ENCODE measurements at regions not wholly inside any gene's neighbourhood (a gene's known extent, or its start where the extent isn't known, plus 50 kb on each side); places are given as distances from the start of the nearest gene placed in this dataset.

GRCh38 chr1:198902655-198903054 lies 263.8 kb downstream of the PTPRC start:
- no peak overlapping the region for H3K4me3 Mint-ChIP-seq
- H3K27me3 Mint-ChIP-seq, result no peaks in the 10 kb centered on the region
- DNase-seq (ENCODE audit: low spot score in 2 of 2) (no peak), ATAC-seq (ENCODE audit: low read depth) (no peak)
- no peak overlapping the region for H3K27ac Mint-ChIP-seq
- H3K9me3 Mint-ChIP-seq, result no peaks in the 10 kb centered on the region
- H3K4me1 Mint-ChIP-seq, result no peaks in the 10 kb centered on the region
- H3K36me3 Mint-ChIP-seq, result no peaks in the 10 kb centered on the region

- no peak overlapping the region for H3K4me3 Mint-ChIP-seq
- no peaks in the 10 kb centered on the region for H3K27me3 Mint-ChIP-seq
- no peak overlapping the region for H3K27ac Mint-ChIP-seq
- H3K36me3 Mint-ChIP-seq, result no peaks in the 10 kb centered on the region
- DNase-seq (ENCODE audit: low spot score in 2 of 2) (no peak), ATAC-seq (ENCODE audit: low read depth) (no peak)
- no peaks in the 10 kb centered on the region for H3K9me3 Mint-ChIP-seq
- H3K4me1 Mint-ChIP-seq, result no peaks in the 10 kb centered on the region
Observed at GRCh38 chr1:198903203-198903602, 264.4 kb downstream of the PTPRC start.

- no peak overlapping the region for H3K4me3 Mint-ChIP-seq
- ATAC-seq (ENCODE audit: low read depth) (no peak), DNase-seq (ENCODE audit: low spot score in 2 of 2) (no peak)
- H3K9me3 Mint-ChIP-seq, result no peaks in the 10 kb centered on the region
- no peak overlapping the region for H3K27ac Mint-ChIP-seq
- no peaks in the 10 kb centered on the region for H3K36me3 Mint-ChIP-seq
- no peaks in the 10 kb centered on the region for H3K27me3 Mint-ChIP-seq
- H3K4me1 Mint-ChIP-seq, result no peaks in the 10 kb centered on the region
Observed at GRCh38 chr1:198903621-198904020, 264.8 kb downstream of the PTPRC start.

GRCh38 chr1:198904321-198904720 lies 265.5 kb downstream of the PTPRC start:
- Mint-ChIP-seq H3K4me3 (no peak overlapping the region), H3K9me3 (no peaks in the 10 kb centered on the region), H3K27ac (no peak overlapping the region), H3K27me3 (no peaks in the 10 kb centered on the region), H3K36me3 (no peaks in the 10 kb centered on the region), H3K4me1 (no peaks in the 10 kb centered on the region)
- no peak for ATAC-seq (ENCODE audit: low read depth)
- DNase-seq (ENCODE audit: low spot score in 2 of 2), result no peak

- no peak for ATAC-seq (ENCODE audit: low read depth)
- no peak for DNase-seq (ENCODE audit: low spot score in 2 of 2)
- Mint-ChIP-seq H3K27ac (no peak overlapping the region), H3K4me1 (no peaks in the 10 kb centered on the region), H3K4me3 (no peak overlapping the region), H3K36me3 (no peaks in the 10 kb centered on the region), H3K9me3 (peaks cover 4% of the 10 kb centered on the region), H3K27me3 (peaks cover 2% of the 10 kb centered on the region)
Observed at GRCh38 chr1:198906739-198907422, 268.0 kb downstream of the PTPRC start.

GRCh38 chr1:198907423-198907746 lies 268.5 kb downstream of the PTPRC start:
- ATAC-seq (ENCODE audit: low read depth) (no peak), DNase-seq (ENCODE audit: low spot score in 2 of 2) (no peak)
- no peaks in the 10 kb centered on the region for H3K36me3 Mint-ChIP-seq
- peaks cover 5% of the 10 kb centered on the region for H3K9me3 Mint-ChIP-seq
- H3K27ac Mint-ChIP-seq, result no peak overlapping the region
- H3K27me3 Mint-ChIP-seq, result peaks cover 2% of the 10 kb centered on the region
- H3K4me1 Mint-ChIP-seq, result no peaks in the 10 kb centered on the region
- no peak overlapping the region for H3K4me3 Mint-ChIP-seq

GRCh38 chr1:198908995-198909394 lies 270.2 kb downstream of the PTPRC start:
- no peak overlapping the region for H3K27ac Mint-ChIP-seq
- no peaks in the 10 kb centered on the region for H3K36me3 Mint-ChIP-seq
- peaks cover 5% of the 10 kb centered on the region for H3K9me3 Mint-ChIP-seq
- H3K4me1 Mint-ChIP-seq, result no peaks in the 10 kb centered on the region
- H3K4me3 Mint-ChIP-seq, result no peak overlapping the region
- H3K27me3 Mint-ChIP-seq, result peaks cover 2% of the 10 kb centered on the region
- ATAC-seq (ENCODE audit: low read depth) (no peak), DNase-seq (ENCODE audit: low spot score in 2 of 2) (no peak)

GRCh38 chr1:198909973-198910372 lies 271.1 kb downstream of the PTPRC start:
- H3K4me3 Mint-ChIP-seq, result no peak overlapping the region
- H3K27me3 Mint-ChIP-seq, result peaks cover 2% of the 10 kb centered on the region
- H3K36me3 Mint-ChIP-seq, result no peaks in the 10 kb centered on the region
- no peak for DNase-seq (ENCODE audit: low spot score in 2 of 2)
- no peaks in the 10 kb centered on the region for H3K4me1 Mint-ChIP-seq
- peaks cover 5% of the 10 kb centered on the region for H3K9me3 Mint-ChIP-seq
- no peak for ATAC-seq (ENCODE audit: low read depth)
- no peak overlapping the region for H3K27ac Mint-ChIP-seq

GRCh38 chr1:198910816-198911215 lies 272.0 kb downstream of the PTPRC start:
- H3K27ac Mint-ChIP-seq, result no peak overlapping the region
- H3K9me3 Mint-ChIP-seq, result peaks cover 5% of the 10 kb centered on the region
- no peaks in the 10 kb centered on the region for H3K4me1 Mint-ChIP-seq
- H3K27me3 Mint-ChIP-seq, result peaks cover 2% of the 10 kb centered on the region
- no peak for DNase-seq (ENCODE audit: low spot score in 2 of 2)
- ATAC-seq (ENCODE audit: low read depth), result no peak
- H3K4me3 Mint-ChIP-seq, result no peak overlapping the region
- H3K36me3 Mint-ChIP-seq, result no peaks in the 10 kb centered on the region

- peaks cover 2% of the 10 kb centered on the region for H3K27me3 Mint-ChIP-seq
Observed at GRCh38 chr1:198912046-198912445, 273.2 kb downstream of the PTPRC start.

GRCh38 chr1:198913667-198914066 lies 274.8 kb downstream of the PTPRC start:
- no peak for DNase-seq (ENCODE audit: low spot score in 2 of 2)
- no peak for ATAC-seq (ENCODE audit: low read depth)
- Mint-ChIP-seq H3K36me3 (no peaks in the 10 kb centered on the region), H3K4me3 (no peak overlapping the region), H3K27ac (no peak overlapping the region), H3K27me3 (peaks cover 2% of the 10 kb centered on the region), H3K4me1 (no peaks in the 10 kb centered on the region), H3K9me3 (peaks cover 5% of the 10 kb centered on the region)

More at GRCh38 chr1:198912046-198912445, 273.2 kb downstream of the PTPRC start:
- no peak for DNase-seq (ENCODE audit: low spot score in 2 of 2)
- Mint-ChIP-seq H3K4me3 (no peak overlapping the region), H3K9me3 (peaks cover 5% of the 10 kb centered on the region), H3K27ac (no peak overlapping the region), H3K4me1 (no peaks in the 10 kb centered on the region), H3K36me3 (no peaks in the 10 kb centered on the region)
- no peak for ATAC-seq (ENCODE audit: low read depth)

- ATAC-seq (ENCODE audit: low read depth) (no peak), DNase-seq (ENCODE audit: low spot score in 2 of 2) (no peak)
- no peak overlapping the region for H3K4me3 Mint-ChIP-seq
- peaks cover 5% of the 10 kb centered on the region for H3K9me3 Mint-ChIP-seq
- no peak overlapping the region for H3K27ac Mint-ChIP-seq
- H3K27me3 Mint-ChIP-seq, result peaks cover 2% of the 10 kb centered on the region
- H3K4me1 Mint-ChIP-seq, result peaks cover 15% of the 10 kb centered on the region
- H3K36me3 Mint-ChIP-seq, result no peaks in the 10 kb centered on the region
Observed at GRCh38 chr1:198915327-198916231, 276.7 kb downstream of the PTPRC start.

GRCh38 chr1:198917226-198917625 lies 278.4 kb downstream of the PTPRC start:
- ATAC-seq (ENCODE audit: low read depth), result no peak
- Mint-ChIP-seq H3K4me1 (peaks cover 15% of the 10 kb centered on the region), H3K4me3 (no peak overlapping the region)

GRCh38 chr1:198918920-198919319 lies 280.1 kb downstream of the PTPRC start:
- Mint-ChIP-seq H3K4me3 (no peak overlapping the region), H3K9me3 (no peaks in the 10 kb centered on the region), H3K4me1 (peaks cover 15% of the 10 kb centered on the region), H3K27ac (no peak overlapping the region), H3K36me3 (no peaks in the 10 kb centered on the region), H3K27me3 (no peaks in the 10 kb centered on the region)
- no peak for ATAC-seq (ENCODE audit: low read depth)
- no peak for DNase-seq (ENCODE audit: low spot score in 2 of 2)

More at GRCh38 chr1:198917226-198917625, 278.4 kb downstream of the PTPRC start:
- H3K27me3 Mint-ChIP-seq, result no peaks in the 10 kb centered on the region
- no peaks in the 10 kb centered on the region for H3K9me3 Mint-ChIP-seq
- H3K36me3 Mint-ChIP-seq, result no peaks in the 10 kb centered on the region
- no peak for DNase-seq (ENCODE audit: low spot score in 2 of 2)
- H3K27ac Mint-ChIP-seq, result no peak overlapping the region

All from memory B cell (primary cell).